ENCODE measurements at regions not wholly inside any gene's neighbourhood (a gene's known extent, or its start where the extent isn't known, plus 50 kb on each side); places are given as distances from the start of the nearest gene placed in this dataset.
"Not testable (repeated sequence)": the region's sequence is repeated elsewhere in the genome, so short reads cannot be mapped to it uniquely, and the experiment has no call there.

DNA sequence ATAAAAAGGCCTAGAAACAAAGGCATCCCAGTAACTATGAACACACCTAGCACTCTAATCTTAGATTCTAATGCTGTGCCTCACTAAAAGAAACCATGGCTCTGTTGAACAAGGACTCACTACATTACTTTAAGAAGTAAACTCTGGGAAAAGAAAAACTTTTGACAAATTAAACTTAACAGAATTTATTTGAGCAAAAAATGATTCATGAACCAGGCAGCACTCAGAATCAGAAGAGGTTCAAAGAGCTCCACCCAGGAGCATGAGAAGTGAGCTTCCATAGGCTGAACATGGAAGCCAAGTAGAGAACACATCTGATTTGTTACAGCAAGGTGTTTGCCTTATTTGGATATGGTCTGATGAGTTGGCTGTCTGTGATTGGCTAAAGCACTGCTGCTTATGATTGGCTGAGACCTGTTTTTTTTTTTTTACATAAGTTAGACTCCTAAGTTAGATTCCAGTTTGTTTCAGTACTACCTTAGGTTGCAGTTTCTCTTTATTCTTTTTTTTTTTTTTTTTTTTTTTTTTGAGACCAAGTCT, 343.6 kb upstream of the SASH1 start:
- no peak for DNase-seq

DNA sequence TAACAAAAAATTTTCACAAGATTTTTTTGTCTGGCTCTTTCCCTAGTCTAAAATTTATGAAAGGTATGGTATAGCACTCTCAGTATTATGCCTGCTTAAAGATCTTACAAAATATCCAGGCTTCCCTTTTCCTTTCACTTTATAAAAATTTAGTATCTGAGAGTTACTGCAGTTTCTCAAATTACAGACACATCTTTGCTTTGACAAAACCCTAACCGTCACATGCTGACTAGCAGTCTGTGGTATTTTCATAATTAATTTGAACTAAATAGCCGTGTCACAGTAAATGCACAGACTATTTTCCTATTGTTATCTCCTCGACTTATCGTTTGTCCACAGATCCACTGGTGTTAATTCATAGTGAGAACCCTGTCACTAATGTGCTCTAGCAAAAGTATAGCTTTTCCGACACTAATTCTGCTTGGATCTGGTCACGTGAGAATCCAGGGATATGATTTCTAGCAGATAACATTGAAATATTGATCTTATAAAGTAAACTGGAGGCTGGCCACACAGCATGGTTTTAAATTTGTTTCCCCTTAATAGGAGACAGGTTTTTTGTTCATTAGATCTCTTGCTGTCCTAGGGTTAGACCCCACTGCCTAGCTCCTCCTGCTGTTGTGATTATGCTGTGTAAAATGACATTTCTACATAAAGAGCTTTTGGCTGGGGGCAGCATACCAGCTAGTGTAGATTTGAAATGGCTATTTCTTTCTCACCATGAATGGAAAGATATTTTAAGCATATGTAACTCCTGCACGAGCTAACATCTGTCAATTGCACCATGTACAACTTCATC, 340.6 kb upstream of the SASH1 start:
- DNase-seq, result no peak

DNA sequence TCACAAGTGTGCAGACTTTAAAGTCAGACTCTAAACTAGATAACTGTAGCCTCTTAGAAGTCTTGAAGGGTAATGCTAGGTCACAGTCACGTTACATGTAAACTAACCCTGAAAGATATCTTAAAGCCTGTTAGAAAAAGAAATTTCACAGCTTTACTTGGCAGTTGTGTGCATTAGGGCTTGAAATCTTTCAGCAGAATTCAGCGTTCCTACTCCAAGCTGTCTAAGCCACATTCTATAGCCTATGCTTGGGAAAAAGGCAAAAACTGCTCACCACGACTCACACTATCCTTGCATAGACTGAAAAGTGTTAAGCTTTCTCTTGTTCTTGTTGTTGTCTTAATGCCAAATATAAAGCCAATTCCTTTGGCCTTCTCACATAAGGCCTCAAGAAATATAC, 338.0 kb upstream of the SASH1 start:
- DNase-seq, result no peak

DNA sequence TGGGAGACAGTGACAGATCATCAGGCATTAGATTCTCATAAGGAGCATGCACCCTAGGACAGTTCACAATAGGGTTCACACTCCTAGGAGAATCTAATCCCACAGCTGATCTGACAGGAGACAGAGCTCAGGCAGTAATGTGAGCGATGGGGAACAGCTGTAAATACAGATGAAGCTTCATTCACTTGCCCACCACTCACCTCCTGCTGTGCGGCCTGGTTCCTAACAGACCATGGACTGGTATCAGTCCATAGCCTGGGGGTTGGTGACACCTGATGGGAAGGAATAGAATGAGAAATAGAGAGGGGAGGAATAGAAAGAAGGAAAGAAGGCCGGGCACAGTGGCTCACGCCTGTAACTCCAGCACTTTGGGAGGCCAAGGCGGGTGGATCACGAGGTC, 336.8 kb upstream of the SASH1 start:
- no peak for DNase-seq

DNA sequence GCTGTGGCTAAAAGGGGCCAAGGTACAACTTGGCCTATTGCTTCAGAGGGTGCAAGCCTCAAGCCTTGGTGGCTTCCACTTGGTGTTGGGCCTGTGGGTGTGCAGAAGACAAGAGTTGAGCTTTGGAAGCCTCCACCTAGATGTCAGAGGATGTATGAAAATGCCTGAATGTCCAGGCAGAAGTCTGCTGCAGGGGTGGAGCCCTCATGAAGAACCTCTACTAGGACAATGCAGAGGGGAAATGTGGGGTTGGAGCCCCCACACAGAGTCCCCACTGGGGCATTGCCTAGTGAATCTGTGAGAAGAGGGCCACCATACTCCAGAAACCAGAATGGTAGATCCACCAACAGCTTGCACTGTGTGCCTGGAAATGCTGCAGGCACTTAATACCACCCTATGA, 332.1 kb upstream of the SASH1 start:
- DNase-seq, result not testable (repeated sequence)

DNA sequence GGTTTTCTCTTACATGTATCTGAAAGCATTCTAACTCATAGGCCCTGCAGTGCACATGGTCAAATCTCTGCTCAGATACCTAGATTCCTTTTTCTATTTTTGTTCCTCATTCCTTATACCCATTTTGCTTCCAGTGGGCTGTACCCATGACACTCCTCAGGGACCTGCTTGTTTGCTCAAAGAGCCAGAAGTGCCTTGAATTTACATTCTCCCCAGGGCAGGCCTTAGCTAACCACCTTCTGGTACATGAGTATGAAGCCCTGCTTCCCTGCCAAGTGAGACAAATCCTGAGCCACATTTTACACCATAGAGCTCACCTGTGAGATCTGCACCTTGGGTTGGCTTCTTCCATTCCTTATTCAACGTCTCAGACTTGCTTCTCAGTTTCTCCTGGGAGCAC, 326.6 kb upstream of the SASH1 start:
- DNase-seq, result no peak

DNA sequence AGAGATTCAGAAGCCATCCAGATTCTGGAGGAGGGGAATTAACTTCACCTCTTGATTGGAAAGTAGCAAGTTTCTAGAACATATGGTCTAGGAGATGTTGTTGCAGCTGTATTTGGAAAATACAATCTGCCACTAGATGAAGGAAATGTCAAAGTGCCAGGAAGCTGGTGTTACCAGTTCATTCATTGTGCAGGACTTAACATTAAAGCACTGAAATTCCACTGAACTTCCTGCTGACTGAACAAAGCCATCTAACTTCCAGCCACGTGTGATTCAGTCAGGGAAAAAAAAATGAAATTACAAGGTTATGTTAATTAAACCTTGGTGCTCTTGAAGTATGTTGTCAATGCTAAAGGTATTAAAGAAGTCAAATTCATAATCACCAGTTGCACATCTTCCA, 321.5 kb upstream of the SASH1 start:
- no peak for DNase-seq

DNA sequence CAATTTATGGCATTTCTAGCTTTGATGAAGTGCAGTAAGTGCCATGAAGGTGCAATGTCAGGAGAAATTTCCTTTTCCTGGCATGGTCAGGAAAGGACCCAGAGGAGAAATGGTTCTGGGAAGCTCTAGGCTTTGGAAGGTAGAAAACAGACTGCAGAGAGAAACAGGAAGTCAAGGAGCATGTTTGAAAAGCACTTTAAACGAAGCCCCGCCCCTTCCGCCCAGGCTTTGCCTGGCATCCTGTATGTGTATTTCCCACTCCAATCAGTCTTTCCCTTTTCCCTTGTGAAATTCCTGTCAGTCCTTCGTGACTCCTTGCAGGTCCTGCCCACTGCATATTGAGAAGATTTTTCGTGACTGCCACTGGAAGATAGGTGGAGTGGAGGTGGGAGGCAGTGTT, 320.9 kb upstream of the SASH1 start:
- DNase-seq, result no peak

DNA sequence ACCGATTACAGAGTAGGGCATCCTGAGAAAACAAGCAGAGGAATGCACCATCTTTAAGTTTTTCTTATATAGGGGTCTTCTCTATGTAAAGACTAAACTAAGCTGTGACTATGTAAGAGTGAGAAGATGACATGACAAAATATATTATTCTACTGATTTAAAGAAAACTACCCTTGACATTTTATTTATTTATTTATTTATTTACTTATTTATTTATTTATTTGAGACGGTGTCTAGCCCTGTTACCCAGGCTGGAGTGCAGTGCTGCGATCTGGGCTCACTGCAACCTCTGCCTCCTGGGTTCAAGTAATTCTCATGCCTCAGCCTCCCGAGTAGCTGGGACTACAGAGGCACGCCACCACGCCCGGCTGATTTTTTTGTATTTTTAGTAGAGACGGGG, 320.4 kb upstream of the SASH1 start:
- DNase-seq, result not testable (repeated sequence)

DNA sequence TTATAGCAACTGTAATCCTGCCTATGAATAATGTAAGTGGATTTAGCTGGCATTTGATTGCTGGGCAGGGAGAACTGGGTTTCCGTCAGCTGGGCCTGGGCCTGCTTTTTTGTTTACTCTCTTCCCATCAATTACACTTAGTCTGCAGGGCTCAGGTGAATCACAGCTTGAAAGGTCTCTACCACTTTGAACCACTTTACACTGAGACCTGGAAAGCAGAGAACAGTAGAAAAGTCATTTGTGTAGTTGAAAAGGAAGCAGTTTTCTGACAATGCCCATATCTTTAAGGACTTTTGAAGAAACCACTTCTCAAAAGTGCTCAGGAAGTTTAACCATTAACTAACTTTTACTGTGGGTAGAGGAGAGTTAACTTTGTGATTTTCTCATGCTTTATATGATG, 315.4 kb upstream of the SASH1 start:
- DNase-seq, result no peak

DNA sequence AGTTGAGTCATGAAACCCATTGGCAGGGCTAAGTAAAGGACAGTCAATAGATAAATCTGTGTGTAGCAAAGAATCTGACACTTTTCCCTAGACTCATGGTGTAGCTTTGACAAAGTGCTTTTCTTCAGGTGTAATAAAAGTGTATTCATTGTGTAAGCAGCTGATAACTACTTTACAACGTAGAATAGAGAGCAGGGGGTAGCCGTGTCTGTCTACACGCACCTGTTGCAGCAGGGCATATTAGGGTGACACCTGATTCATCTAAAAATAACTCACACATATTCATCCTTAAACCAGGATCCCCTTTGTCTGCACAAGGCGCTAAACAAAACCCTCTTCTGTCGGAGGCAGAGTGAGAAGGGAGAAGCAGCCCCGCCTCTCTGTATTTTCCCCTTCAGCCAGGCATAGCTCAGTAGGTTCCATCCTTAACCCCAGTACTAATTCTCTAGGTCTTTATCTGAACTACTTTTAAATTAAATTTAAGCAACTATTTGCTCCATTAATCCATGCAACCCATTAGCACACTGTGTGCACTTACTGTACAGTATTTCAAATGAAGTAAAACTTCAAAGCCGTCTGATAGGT, 306.7 kb upstream of the SASH1 start:
- no peak for DNase-seq

DNA sequence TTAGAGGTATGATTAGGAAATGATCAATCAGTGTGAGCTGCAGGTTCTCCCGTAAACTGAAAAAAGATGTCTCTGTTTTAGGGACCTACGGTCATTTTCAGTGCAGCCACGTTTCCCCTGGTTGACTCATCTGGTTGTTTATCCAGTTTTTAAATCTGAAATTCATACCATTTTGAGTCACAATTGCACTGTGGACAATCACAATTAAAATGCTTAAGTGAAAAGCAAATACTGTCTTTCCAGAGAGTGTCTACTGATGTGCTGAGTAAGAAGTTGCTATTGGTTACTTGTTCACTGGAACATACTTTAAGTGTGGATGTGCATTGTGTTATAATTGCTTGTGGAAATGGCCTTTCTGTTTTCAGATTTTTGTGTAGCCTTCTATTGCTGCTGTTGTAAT, 305.1 kb upstream of the SASH1 start:
- no peak for DNase-seq

DNA sequence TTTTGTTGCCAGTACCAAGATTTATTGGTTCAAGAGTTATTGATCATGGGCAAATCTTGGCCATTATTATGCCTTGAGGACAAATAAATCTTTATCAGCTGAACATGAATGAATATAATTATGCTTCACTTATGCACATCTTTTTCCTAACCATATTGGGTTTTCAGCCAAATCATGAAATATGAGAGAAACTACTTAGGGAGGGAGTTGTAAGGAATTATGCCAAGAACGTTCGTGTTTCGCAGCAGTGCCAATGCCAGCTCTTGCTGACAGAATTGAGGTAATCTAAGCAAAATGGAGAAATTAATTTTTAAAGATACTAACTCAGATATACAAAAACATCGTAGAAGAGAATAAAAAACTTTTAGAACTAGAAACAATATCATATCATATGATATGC, 301.1 kb upstream of the SASH1 start:
- no peak for DNase-seq

DNA sequence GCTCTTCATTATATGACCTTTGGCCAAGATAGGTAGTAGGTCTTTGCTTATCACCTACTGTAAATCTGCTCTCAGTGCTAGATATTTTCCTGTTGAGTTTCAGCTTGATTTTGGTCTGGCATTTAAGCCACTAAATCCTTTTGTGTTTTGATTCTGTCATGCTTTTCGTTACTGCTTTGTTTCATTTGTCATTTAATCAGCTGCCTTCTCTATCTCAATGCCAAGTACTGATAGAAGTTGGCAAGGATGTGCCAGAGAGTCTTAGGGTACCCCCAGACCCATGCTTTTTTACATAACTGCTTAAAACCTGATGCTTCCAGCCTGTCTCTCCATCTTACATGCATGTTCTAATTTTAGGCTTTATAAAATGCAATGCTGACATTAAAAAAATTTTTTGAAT, 300.1 kb upstream of the SASH1 start:
- no peak for DNase-seq

DNA sequence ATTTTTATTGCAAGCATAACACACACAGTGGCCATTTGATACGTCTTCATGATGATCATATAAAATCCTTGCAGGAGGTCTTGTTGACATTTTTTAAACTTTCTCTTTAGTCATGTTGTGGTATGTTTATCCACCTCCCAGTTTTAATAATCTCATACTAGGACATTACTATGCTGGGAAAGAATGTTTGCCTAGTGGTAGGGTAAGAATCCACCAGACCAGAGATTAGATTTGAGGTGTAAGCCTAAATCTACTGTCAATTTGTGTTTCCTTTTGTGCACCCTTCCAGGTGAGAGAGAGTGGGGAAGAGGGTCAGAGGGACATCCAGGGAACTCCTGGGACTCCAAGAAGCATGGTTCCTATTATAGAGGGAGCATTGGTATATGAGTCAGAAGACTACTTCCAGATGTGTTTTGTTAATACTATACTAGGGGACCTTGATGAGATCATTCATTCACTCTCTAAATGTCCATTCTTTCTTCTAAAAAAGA, 298.3 kb upstream of the SASH1 start:
- no peak for DNase-seq

DNA sequence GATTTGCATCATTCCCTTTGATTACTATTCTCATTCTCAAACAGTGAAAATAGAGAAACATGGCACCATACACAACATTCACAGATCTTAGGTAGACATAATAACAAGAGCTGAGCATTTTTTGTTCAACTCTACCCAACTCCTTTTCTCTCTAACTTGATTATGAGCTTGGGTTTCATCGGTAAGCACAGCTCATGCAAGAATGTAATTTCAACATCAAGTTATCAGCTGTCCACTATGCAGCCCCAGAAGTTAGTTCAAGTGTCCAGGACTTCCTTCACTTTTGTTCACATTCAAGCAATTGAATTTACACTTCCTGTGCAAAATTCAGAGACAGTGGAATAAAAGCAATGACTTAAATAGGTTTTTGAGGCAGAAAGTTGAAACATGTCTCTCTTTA, 297.7 kb upstream of the SASH1 start:
- no peak for DNase-seq

DNA sequence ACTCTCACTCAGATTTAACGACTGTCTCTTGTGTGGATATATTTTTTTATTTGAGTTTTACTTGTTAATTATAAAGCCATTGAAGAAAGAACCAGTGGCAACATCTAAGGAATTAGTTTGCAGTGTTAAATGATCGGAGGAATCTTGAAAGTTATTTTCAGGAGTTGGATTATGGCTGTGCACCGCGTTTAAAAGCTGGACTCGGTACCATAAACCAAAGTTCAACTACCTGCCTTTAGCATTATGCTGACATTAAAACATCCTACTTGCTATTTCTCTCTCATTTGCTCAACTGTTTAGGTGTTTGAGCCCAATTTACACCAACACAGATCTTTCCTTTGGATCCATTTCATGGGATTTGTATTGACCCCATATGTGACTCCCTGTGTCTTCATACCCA, 289.4 kb upstream of the SASH1 start:
- no peak for DNase-seq

DNA sequence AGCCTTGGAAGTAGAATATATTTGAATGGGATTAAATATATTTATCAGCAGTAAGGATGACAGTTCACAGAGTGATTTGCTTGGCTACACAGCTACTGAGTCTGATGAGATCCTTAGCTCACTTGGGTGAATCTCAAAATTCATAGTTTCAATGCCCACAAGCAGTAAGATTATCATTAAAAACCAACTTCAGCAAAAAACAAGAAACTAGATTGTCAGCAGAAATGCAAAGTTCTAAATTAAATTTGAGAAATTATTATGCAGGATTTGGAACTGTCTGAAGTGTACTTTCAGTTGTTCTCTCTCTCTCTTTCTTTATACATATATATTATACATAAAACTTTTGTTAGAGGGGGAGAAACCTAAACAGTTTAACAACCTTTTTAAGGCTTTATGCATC, 288.8 kb upstream of the SASH1 start:
- no peak for DNase-seq

DNA sequence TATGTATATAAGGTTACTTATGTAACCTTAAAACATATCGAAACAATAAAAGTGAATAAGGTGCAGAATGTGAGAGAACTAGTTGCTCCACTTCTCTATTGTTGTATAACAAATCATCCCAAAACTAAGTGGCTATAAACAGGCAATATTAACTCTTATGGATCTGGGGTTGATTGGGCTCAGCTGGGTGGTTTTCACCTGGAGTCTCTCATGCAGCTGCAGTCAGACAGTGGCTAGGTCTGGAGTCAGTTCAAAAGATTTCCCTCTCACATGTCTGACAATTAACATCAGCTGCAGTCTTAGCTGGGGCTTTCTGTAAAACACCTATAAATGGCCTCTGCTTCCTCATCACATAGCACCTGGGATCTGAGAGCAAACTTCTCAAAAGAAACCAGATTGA, 288.4 kb upstream of the SASH1 start:
- DNase-seq, result no peak

DNA sequence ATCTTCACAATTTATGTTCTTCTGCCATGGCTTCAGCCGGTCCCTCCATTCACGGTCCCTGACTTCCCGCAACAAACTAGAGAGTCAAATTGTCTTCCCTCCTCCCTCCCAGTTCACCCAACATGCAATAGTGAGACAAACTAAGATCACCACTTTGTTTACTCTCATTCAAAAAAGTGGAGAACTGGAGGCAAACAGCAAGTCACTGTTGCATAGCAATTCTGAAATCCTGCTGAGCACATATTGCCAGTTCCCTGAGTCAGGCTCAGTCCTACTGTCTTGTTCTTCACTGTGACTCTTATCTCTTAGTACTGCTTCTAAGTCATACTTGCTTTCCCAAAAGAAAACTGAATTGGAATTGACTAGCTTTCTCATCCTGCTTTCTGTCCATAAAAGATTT, 287.2 kb upstream of the SASH1 start:
- no peak for DNase-seq

DNA sequence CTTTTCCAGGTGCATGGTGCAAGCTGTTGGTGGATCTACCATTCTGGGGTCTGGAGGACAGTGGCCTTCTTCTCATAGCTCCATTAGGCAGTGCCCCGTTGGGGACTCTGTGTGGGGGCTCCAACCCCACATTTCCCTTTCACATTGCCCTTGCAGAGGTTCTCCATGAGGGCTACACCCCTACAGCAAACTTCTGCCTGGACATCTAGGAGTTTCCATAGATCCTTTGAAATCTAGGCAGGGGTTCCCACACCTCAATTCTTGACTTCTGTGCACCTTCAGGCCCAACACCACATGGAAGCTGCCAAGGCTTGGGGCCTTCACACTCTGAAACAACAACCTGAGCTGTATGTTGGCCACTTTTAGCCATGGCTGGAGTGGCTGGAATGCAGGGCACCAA, 282.8 kb upstream of the SASH1 start:
- DNase-seq, result no peak

DNA sequence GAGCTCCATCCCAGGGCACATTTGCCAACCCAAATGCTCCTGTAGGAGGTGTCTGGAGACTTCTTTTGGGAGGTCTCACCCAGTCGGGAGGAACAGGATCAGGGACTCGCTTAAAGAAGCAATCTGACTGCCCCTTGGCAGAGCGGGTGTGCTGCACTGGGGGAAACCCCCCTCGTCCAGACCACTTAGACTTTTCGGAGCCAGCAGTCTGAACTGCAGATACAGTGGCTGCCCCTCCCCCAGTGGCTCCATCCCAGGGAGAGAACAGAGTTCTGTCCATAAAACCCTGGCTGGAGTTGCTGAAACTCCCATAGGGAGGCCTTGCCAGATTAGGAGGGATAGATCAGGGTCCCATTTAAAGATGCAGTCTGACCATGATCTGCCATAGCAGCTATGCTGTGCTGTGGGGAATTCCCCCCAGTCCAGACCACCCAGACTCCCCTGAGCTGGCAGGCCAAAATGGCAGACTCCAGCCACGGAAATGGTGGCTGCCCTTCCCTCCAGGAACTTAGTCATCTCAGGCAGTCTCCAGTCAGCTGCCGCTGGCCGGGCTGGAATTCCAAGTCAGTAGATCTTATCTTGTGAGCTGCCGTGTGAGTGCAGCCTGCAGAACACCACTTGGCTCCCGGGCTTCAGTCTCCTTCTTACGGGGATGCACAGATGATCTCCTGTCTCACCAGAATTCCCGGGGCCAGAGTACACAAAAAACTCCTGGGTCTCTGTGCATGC, 278.1 kb upstream of the SASH1 start:
- no peak for DNase-seq

DNA sequence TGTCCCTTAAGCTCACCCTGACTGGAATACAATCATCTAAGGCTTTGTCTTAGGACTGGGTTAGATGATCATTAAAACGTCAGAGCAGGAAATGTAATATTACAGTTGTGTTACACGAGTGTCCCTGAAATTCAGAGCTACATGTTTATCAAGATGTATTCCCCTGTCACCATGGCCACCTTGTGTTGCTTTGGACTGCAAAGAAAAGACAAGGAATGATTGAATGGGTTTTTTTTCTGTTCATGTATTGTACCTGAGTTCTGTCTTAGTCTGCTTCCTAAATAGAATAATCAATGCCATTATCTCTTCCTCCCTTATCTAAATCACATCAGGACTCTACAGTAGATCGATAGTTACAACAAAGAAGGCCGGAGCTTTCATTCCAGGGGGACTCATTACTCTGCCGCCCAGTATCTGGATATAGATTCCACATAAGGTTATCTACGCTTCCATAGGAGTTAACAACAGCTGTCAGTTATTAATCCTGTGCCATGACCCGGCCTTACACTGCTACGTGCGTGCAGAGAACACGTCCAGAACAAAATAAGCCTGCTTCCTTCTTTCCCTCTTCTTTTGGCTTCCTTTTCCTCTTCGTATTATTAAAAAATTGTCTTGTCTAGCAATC, 274.1 kb upstream of the SASH1 start:
- DNase-seq, result no peak

DNA sequence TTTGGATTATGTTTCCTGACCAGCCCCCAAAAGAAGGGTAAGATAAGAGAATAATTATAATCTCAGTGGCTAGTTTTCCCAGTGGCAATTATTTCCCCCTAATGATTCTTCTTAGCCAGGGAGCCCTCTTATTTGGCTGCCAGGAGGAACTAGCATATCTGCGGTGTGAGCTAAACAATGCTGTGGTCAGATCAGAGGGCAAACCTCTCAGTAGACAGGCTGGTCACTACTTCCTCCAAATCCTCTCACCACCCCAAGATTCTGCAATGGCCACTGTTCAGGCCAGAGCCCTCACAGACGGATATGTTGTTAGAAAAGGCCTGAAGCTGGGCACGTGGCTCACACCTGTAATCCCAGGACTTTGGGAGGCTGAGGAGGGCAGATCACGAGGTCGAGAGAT, 273.4 kb upstream of the SASH1 start:
- no peak for DNase-seq

All from SIG-M5 (cell line).